Epithelial cell of esophagus (primary cell): ENCODE measurements at regions not wholly inside any gene's neighbourhood (a gene's known extent, or its start where the extent isn't known, plus 50 kb on each side); places are given as distances from the start of the nearest gene placed in this dataset.
A peak's percentile ranks its signal among the peaks of the same experiment; 100 is the strongest.

Experiments
- DNase-seq: peaks from one replicate; pipeline ENCODE4 v3.0.0; 2010; ENCODE audit warnings: low read depth
- H3K4me3 ChIP-seq: 2 replicates; pipeline ENCODE4 v1.5.1; 2011; ENCODE audit warnings: mild to moderate bottlenecking, low read length, control low read depth
- CTCF ChIP-seq: IDR thresholded peaks from 2 replicates; pipeline ENCODE4 v1.5.1; 2011; ENCODE audit warnings: low read depth, mild to moderate bottlenecking, low read length, control low read depth, inconsistent platforms; ENCODE audit not compliant: insufficient read depth; ENCODE audit errors: missing control alignments

GRCh38 chr21:25373126-25374082 lies 233.9 kb downstream of the MRPL39 start:
- no peak for DNase-seq
- no peak overlapping the region for H3K4me3 ChIP-seq
- no peak for TF ChIP-seq CTCF

DNA sequence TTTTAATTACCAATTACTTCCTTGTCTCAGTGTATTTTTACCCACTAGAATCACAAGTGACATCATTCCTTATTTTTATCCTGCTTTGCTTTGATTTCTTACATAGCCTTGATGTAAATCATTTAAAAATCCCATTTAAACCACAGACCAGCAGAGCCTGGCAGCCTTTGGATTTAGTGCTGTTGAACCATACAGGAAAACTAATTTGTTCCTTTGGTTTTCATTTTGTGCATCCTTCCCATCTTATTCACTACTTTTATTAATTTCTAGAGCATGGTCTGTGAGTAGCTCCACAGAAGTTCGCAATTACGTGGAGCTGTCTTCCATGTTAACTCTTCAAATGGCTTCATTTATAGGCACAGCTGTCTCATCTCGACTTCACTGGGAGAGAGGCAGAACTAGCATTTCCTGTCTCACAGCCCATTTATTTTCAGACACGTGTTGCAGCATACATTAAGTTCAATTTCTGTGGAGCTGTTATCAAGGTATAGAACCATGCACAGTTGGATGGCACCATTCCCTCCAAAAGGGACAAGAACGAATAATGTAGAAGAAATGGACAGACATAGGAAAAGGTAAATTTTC lies 235.3 kb downstream of the MRPL39 start:
- no peak for DNase-seq
- no peak overlapping the region for H3K4me3 ChIP-seq
- no peak for TF ChIP-seq CTCF

- no peak overlapping the region for H3K4me3 ChIP-seq
- no peak for TF ChIP-seq CTCF
- DNase-seq = peak; percentile 89
Measured at GRCh38 chr21:25370311-25370744, 237.0 kb downstream of the MRPL39 start.

- no peak overlapping the region for H3K4me3 ChIP-seq
- DNase-seq = no peak
- TF ChIP-seq CTCF = no peak
Measured at GRCh38 chr21:25369524-25370300, 237.6 kb downstream of the MRPL39 start.

GRCh38 chr21:25368531-25368930 lies 238.8 kb downstream of the MRPL39 start:
- no peak for DNase-seq
- TF ChIP-seq CTCF = no peak
- no peak overlapping the region for H3K4me3 ChIP-seq

DNA sequence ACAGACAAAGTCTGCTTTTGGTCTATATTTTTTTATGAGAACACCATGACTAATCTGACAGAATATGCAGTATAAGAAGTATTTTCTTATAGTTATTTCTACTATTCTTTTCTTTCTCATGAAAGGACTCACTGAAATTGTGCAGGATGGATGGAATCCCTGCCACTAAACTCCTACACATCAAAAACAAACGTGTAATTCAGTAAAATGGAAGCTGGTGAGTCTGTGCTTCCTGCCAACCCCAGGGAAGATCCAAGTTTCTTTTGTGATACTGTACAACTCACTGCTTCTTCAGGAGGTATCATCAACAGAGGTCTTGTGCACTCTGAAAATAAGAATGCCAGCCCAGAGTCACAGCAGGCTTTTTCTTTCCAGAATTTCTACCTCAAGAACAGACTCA lies 241.2 kb downstream of the MRPL39 start:
- H3K4me3 ChIP-seq = no peak overlapping the region
- TF ChIP-seq CTCF = no peak
- no peak for DNase-seq
